ENCODE measurements at regions not wholly inside any gene's neighbourhood (a gene's known extent, or its start where the extent isn't known, plus 50 kb on each side); places are given as distances from the start of the nearest gene placed in this dataset.

- TF ChIP-seq POLR2A (IDR thresholded peaks at IDR 0.05; ENCODE audit: low read depth, low read length): peak; percentile 58; the same call in 1 of the 2 replicates
- no peak for TF ChIP-seq RFX5 (IDR thresholded peaks at IDR 0.05; ENCODE audit: low read depth, low read length)
- peak; percentile 79 for TF ChIP-seq CEBPB (IDR thresholded peaks at IDR 0.05; ENCODE audit: low read depth, low read length)
- no peak for TF ChIP-seq CTCF (conservative IDR thresholded peaks at IDR 0.05; ENCODE audit: low read depth, low read length)
- peak; percentile 17; the same call in 1 of the 2 replicates for TF ChIP-seq MAFK (IDR thresholded peaks at IDR 0.05; ENCODE audit: low read depth, low read length)
- TF ChIP-seq CHD1 (IDR thresholded peaks at IDR 0.05; ENCODE audit: low read depth, low read length): no peak
- TF ChIP-seq NFE2L2 (IDR thresholded peaks at IDR 0.05; ENCODE audit: low read depth, low read length): no peak; the same call in 1 of the 2 replicates
- TF ChIP-seq SMC3 (IDR thresholded peaks at IDR 0.05; ENCODE audit: low read depth, low read length): no peak
Observed at GRCh38 chr3:150146991-150147761, 176.5 kb upstream of the PFN2 start.

Data from IMR-90 (cell line).